H9 (cell line): ENCODE measurements at regions not wholly inside any gene's neighbourhood (a gene's known extent, or its start where the extent isn't known, plus 50 kb on each side); places are given as distances from the start of the nearest gene placed in this dataset.

Experiments
- DNase-seq: peaks from one replicate; pipeline ENCODE4 v3.0.0-alpha.2; 2017
- H2AFZ ChIP-seq: one replicate; pipeline ENCODE4 v1.6.1; 2013; ENCODE audit warnings: mild to moderate bottlenecking, low read length, control low read depth, moderate library complexity
- H2AK5ac ChIP-seq: 2 replicates; pipeline ENCODE4 v1.6.1; 2013; ENCODE audit warnings: low read length, control low read depth, mixed read lengths; ENCODE audit not compliant: insufficient read length
- H2BK120ac ChIP-seq: one replicate; pipeline ENCODE4 v1.6.1; 2013; ENCODE audit warnings: low read depth, mild to moderate bottlenecking, low read length, control low read depth, inconsistent platforms; ENCODE audit not compliant: poor library complexity, severe bottlenecking
- H2BK12ac ChIP-seq: 2 replicates; pipeline ENCODE4 v1.6.1; 2013; ENCODE audit warnings: low read length, control low read depth, mixed read lengths, low read depth; ENCODE audit not compliant: insufficient read length
- H2BK15ac ChIP-seq: 2 replicates; pipeline ENCODE4 v1.6.1; 2013; ENCODE audit warnings: low read depth, low read length, control low read depth
- H2BK20ac ChIP-seq: one replicate; pipeline ENCODE4 v1.6.1; 2013; ENCODE audit warnings: low read depth, mild to moderate bottlenecking, low read length, control low read depth, inconsistent platforms; ENCODE audit not compliant: poor library complexity, severe bottlenecking
- H2BK5ac ChIP-seq: 2 replicates; pipeline ENCODE4 v1.6.1; 2013; ENCODE audit warnings: low read length, control low read depth, mixed read lengths; ENCODE audit not compliant: insufficient read length
- H3K14ac ChIP-seq: 2 replicates; pipeline ENCODE4 v1.6.1; 2013; ENCODE audit warnings: low read length, control low read depth; ENCODE audit not compliant: insufficient read depth
- H3K18ac ChIP-seq: 2 replicates; pipeline ENCODE4 v1.6.1; 2013; ENCODE audit warnings: low read depth, mild to moderate bottlenecking, mixed read lengths, low read length, control low read depth; ENCODE audit not compliant: insufficient read length
- H3K23ac ChIP-seq: 2 replicates; pipeline ENCODE4 v1.6.1; 2013; ENCODE audit warnings: low read length, control low read depth, mixed read lengths, low read depth; ENCODE audit not compliant: insufficient read length
- H3K23me2 ChIP-seq: 2 replicates; pipeline ENCODE4 v1.6.1; 2013; ENCODE audit warnings: low read depth, mild to moderate bottlenecking, mixed read lengths, low read length, control low read depth; ENCODE audit not compliant: insufficient read length, poor library complexity, severe bottlenecking
- H3K27ac ChIP-seq: 2 replicates; pipeline ENCODE4 v1.5.1; 2013; ENCODE audit warnings: low read length, control low read depth, mixed read lengths, low read depth; ENCODE audit not compliant: insufficient read length
- H3K27me3 ChIP-seq: 2 replicates; pipeline ENCODE4 v1.6.1; 2013; ENCODE audit warnings: low read length, control low read depth, inconsistent platforms; ENCODE audit not compliant: insufficient read depth
- H3K4ac ChIP-seq: 2 replicates; pipeline ENCODE4 v1.6.1; 2013; ENCODE audit warnings: low read depth, mild to moderate bottlenecking, control low read depth, inconsistent platforms, low read length, moderate library complexity
- H3K4me1 ChIP-seq: 2 replicates; pipeline ENCODE4 v1.6.1; 2013; ENCODE audit warnings: low read length, control low read depth, inconsistent platforms; ENCODE audit not compliant: insufficient read depth
- H3K4me2 ChIP-seq: 2 replicates; pipeline ENCODE4 v1.6.1; 2013; ENCODE audit warnings: low read length, control low read depth, mixed read lengths; ENCODE audit not compliant: insufficient read length, insufficient read depth
- H3K56ac ChIP-seq: 2 replicates; pipeline ENCODE4 v1.6.1; 2013; ENCODE audit warnings: low read depth, mild to moderate bottlenecking, mixed read lengths, low read length, control low read depth; ENCODE audit not compliant: insufficient read length
- H3K79me1 ChIP-seq: 2 replicates; pipeline ENCODE4 v1.6.1; 2013; ENCODE audit warnings: low read depth, mild to moderate bottlenecking, moderate library complexity, low read length, control low read depth, inconsistent platforms; ENCODE audit not compliant: insufficient read depth, poor library complexity, severe bottlenecking
- H3K79me2 ChIP-seq: 2 replicates; pipeline ENCODE4 v1.6.1; 2013; ENCODE audit warnings: low read length, control low read depth, inconsistent platforms; ENCODE audit not compliant: insufficient read depth
- H3K9ac ChIP-seq: 2 replicates; pipeline ENCODE4 v1.6.1; 2013; ENCODE audit warnings: low read length, control low read depth, mixed read lengths; ENCODE audit not compliant: insufficient read length; ENCODE audit errors: extremely low read depth
- H3K9me3 ChIP-seq: one replicate; pipeline ENCODE4 v1.6.1; 2013; ENCODE audit warnings: low read depth, low read length, inconsistent platforms; ENCODE audit not compliant: control insufficient read depth
- H3T11ph ChIP-seq: one replicate; pipeline ENCODE4 v1.6.1; 2013; ENCODE audit warnings: mild to moderate bottlenecking, low read length, control low read depth, inconsistent platforms
- H4K20me1 ChIP-seq: one replicate; pipeline ENCODE4 v1.6.1; 2013; ENCODE audit not compliant: control insufficient read depth, insufficient read length, insufficient read depth
- H4K5ac ChIP-seq: 2 replicates; pipeline ENCODE4 v1.6.1; 2013; ENCODE audit warnings: low read depth, mild to moderate bottlenecking, mixed read lengths, low read length, control low read depth; ENCODE audit not compliant: insufficient read length
- H4K8ac ChIP-seq: replicated peaks from 2 replicates; pipeline ENCODE4 v1.6.1; 2013; ENCODE audit warnings: low read length, control low read depth, mixed read lengths, low read depth; ENCODE audit not compliant: insufficient read length
- H4K91ac ChIP-seq: 2 replicates; pipeline ENCODE4 v1.6.1; 2013; ENCODE audit warnings: low read depth, mild to moderate bottlenecking, moderate library complexity, mixed read lengths, low read length, control low read depth; ENCODE audit not compliant: insufficient read length
- H3K27ac Mint-ChIP-seq, 3 experiments: 2 replicates in 2 of 3; 3 replicates in 1 of 3; pipeline ENCODE4 v1.8.0; 2020 to 2021; ENCODE audit warnings: mixed read lengths in 3 of 3, mild to moderate bottlenecking in 1 of 3, moderate library complexity in 1 of 3
- H3K27me3 Mint-ChIP-seq: 2 replicates; pipeline ENCODE4 v1.8.0; 2021; ENCODE audit warnings: low read depth, mild to moderate bottlenecking, moderate library complexity, mixed read lengths
- H3K36me3 Mint-ChIP-seq, 3 experiments: 2 replicates in 2 of 3; 3 replicates in 1 of 3; pipeline ENCODE4 v1.8.0; 2020 to 2021; ENCODE audit warnings: low read depth in 3 of 3, mixed read lengths in 3 of 3; ENCODE audit not compliant: insufficient read depth in 1 of 3
- H3K4me1 Mint-ChIP-seq, 2 experiments: 2 replicates each; pipeline ENCODE4 v1.8.0; 2020; ENCODE audit warnings: mixed read lengths in 2 of 2
- H3K4me3 Mint-ChIP-seq, 2 experiments: 2 replicates in 1 of 2; 3 replicates in 1 of 2; pipeline ENCODE4 v1.8.0; 2020 to 2021; ENCODE audit warnings: mild to moderate bottlenecking in 2 of 2, mixed read lengths in 2 of 2, moderate library complexity in 1 of 2
- H3K9me3 Mint-ChIP-seq, 2 experiments: 2 replicates in 1 of 2; 3 replicates in 1 of 2; pipeline ENCODE4 v1.8.0; 2020; ENCODE audit warnings: mild to moderate bottlenecking in 2 of 2, mixed read lengths in 2 of 2, moderate library complexity in 1 of 2
- CTCF ChIP-seq: fragments of 200-600 bp; sonication (generic); conservative IDR thresholded peaks from 3 replicates; pipeline ENCODE4 v1.8.0; 2021; ENCODE audit warnings: antibody characterized with exemption, mild to moderate bottlenecking
- WGBS: extraction: QIAGEN DNeasy Blood & Tissue Kit; methylation state at CpG from one replicate; pipeline ENCODE4 v1.1.7; 2013; ENCODE audit warnings: missing lambda C conversion rate, low lambda C conversion rate, mixed read lengths; ENCODE audit not compliant: insufficient read length; ENCODE audit errors: extremely low coverage; 5-methylcytosine and 5-hydroxymethylcytosine counted together

GRCh38 chr1:157384258-157384657 is 168.1 kb downstream of the FCRL5 start:
- no peak for DNase-seq
- no peak overlapping the region for H2BK120ac ChIP-seq
- no peaks in the 10 kb centered on the region for H4K20me1 ChIP-seq
- no peaks in the 10 kb centered on the region for H3K27me3 ChIP-seq
- no peak overlapping the region for H2BK20ac ChIP-seq
- H2BK12ac ChIP-seq, result no peak overlapping the region
- Mint-ChIP-seq H3K27ac (no peak overlapping the region), H3K27me3 (no peaks in the 10 kb centered on the region; the same call in 1 of the 2 replicates), H3K4me3 (no peak overlapping the region), H3K4me1 (peaks cover 4 to 8% of the 10 kb centered on the region in 2 experiments; a peak in 3 of 4 replicates), H3K36me3 (no peaks in the 10 kb centered on the region), H3K9me3 (no peaks in the 10 kb centered on the region)
- no peak overlapping the region for H4K8ac ChIP-seq
- H2BK15ac ChIP-seq, result no peak overlapping the region
- no peak overlapping the region for H3K14ac ChIP-seq
- no peaks in the 10 kb centered on the region; the same call in 1 of the 2 replicates for H3K4me1 ChIP-seq
- H2AFZ ChIP-seq, result no peak overlapping the region
- no peak overlapping the region for H3T11ph ChIP-seq
- no peaks in the 10 kb centered on the region for H3K79me2 ChIP-seq
- no peak overlapping the region for H3K4ac ChIP-seq
- no peaks in the 10 kb centered on the region for H3K9me3 ChIP-seq
- H3K56ac ChIP-seq, result no peak overlapping the region
- H4K91ac ChIP-seq, result no peak overlapping the region
- no CpG with 5 or more reads among the region's 2 CpGs for WGBS
- TF ChIP-seq CTCF, result no peak
- no peak overlapping the region for H3K9ac ChIP-seq
- no peak overlapping the region for H4K5ac ChIP-seq
- no peak overlapping the region for H3K27ac ChIP-seq
- H3K23ac ChIP-seq, result no peak overlapping the region
- H2AK5ac ChIP-seq, result no peak overlapping the region
- no peak overlapping the region for H3K4me2 ChIP-seq
- no peaks in the 10 kb centered on the region for H3K23me2 ChIP-seq
- H3K79me1 ChIP-seq, result no peaks in the 10 kb centered on the region
- H3K18ac ChIP-seq, result no peak overlapping the region
- H2BK5ac ChIP-seq, result no peak overlapping the region
